B cell (primary cell): ENCODE measurements at regions not wholly inside any gene's neighbourhood (a gene's known extent, or its start where the extent isn't known, plus 50 kb on each side); places are given as distances from the start of the nearest gene placed in this dataset.

Experiments used
- ATAC-seq: fragments of 200-7000 bp; cut with Tn5 transposase; one replicate; pipeline ENCODE4 v1.10.0; 2021; ENCODE audit warnings: low read depth, mild to moderate bottlenecking, moderate number of reproducible peaks, moderate library complexity
- CTCF ChIA-PET: fragments of 350-600 bp; sonication (Branson Sonifier 250); formaldehyde crosslinking; loops from one replicate; lab custom pipeline; 2021; ENCODE audit warnings: antibody characterized with exemption, inconsistent platforms; lab: Charles Lee
- POLR2A ChIA-PET: fragments of 350-600 bp; sonication (Branson Sonifier 250); formaldehyde crosslinking; loops from one replicate; lab custom pipeline; 2021; ENCODE audit warnings: antibody characterized with exemption; lab: Charles Lee
- DNase-seq: peaks from one replicate; pipeline ENCODE4 v3.0.0; 2013
- H2AFZ ChIP-seq: 2 replicates; pipeline ENCODE4 v1.6.1; 2012; ENCODE audit warnings: mild to moderate bottlenecking, low read depth, low read length; ENCODE audit not compliant: insufficient read depth, poor library complexity, severe bottlenecking
- H3K27ac ChIP-seq, 2 donors: 1 replicate in 1 of 2; 2 replicates in 1 of 2; pipeline ENCODE4 v1.5.1; 2012 to 2013; ENCODE audit warnings: low read length in 2 of 2, mild to moderate bottlenecking in 2 of 2, moderate library complexity in 1 of 2
- H3K27me3 ChIP-seq, 4 experiments: fragments of 200-600 bp in 1 of 4; sonication (generic) in 1 of 4; replicated peaks in 1 of 4; 1 replicate in 2 of 4; 2 replicates in 2 of 4; pipeline versions ENCODE4 v1.6.1 to v1.7.0; 2013 to 2016; ENCODE audit warnings: low read length in 3 of 4, mild to moderate bottlenecking in 2 of 4, mixed read lengths in 1 of 4, moderate library complexity in 1 of 4; ENCODE audit not compliant: insufficient read depth in 4 of 4, control insufficient read depth in 3 of 4; ENCODE audit errors: control extremely low read depth in 1 of 4
- H3K36me3 ChIP-seq, 2 experiments: replicated peaks in 1 of 2; 1 replicate in 1 of 2; 2 replicates in 1 of 2; pipeline versions ENCODE4 v1.6.1 to v1.7.1; 2013; ENCODE audit warnings: low read length in 1 of 2; ENCODE audit not compliant: insufficient read depth in 2 of 2, control insufficient read depth in 1 of 2; ENCODE audit errors: control extremely low read depth in 1 of 2, extremely low read depth in 1 of 2
- H3K4me1 ChIP-seq, 2 donors: fragments of 200-600 bp in 1 of 2; sonication (generic) in 1 of 2; 1 replicate in 1 of 2; 2 replicates in 1 of 2; pipeline versions ENCODE4 v1.5.1 to v1.6.1; 2013 to 2017; ENCODE audit warnings: low read length in 2 of 2; ENCODE audit not compliant: control insufficient read depth in 2 of 2, insufficient read depth in 2 of 2
- H3K4me2 ChIP-seq: replicated peaks from 2 replicates; pipeline ENCODE3; 2012; ENCODE audit warnings: mild to moderate bottlenecking, low read depth, low read length; ENCODE audit not compliant: poor library complexity, severe bottlenecking
- H3K4me3 ChIP-seq, 5 experiments: fragments of 200-600 bp in 1 of 5; sonication (generic) in 1 of 5; 1 replicate in 3 of 5; 2 replicates in 2 of 5; pipeline versions ENCODE4 v1.5.1 to v1.7.0; 2011 to 2016; ENCODE audit warnings: low read length in 4 of 5, mild to moderate bottlenecking in 4 of 5, low read depth in 2 of 5, control low read depth in 1 of 5, moderate library complexity in 1 of 5; ENCODE audit not compliant: insufficient read depth in 1 of 5; ENCODE audit errors: control extremely low read depth in 1 of 5, extremely low read depth in 1 of 5
- H3K79me2 ChIP-seq: fragments of 200-600 bp; sonication (generic); one replicate; pipeline ENCODE4 v1.6.0; 2016; ENCODE audit warnings: low read length; ENCODE audit not compliant: control insufficient read depth, insufficient read depth
- H3K9ac ChIP-seq: fragments of 200-600 bp; sonication (generic); 2 replicates; pipeline ENCODE4 v1.6.1; 2017; ENCODE audit warnings: mild to moderate bottlenecking, low read length, moderate library complexity
- H3K9me3 ChIP-seq, 3 donors: one replicate each; pipeline versions ENCODE4 v1.6.1 to v1.7.1; 2013; ENCODE audit warnings: low read length in 2 of 3; ENCODE audit not compliant: control insufficient read depth in 2 of 3, insufficient read depth in 1 of 3; ENCODE audit errors: control extremely low read depth in 1 of 3
- H4K20me1 ChIP-seq: 2 replicates; pipeline ENCODE4 v1.6.0; 2012; ENCODE audit warnings: mild to moderate bottlenecking, low read length; ENCODE audit not compliant: insufficient read depth, control insufficient read depth, poor library complexity, severe bottlenecking
- H3K27ac Mint-ChIP-seq: one replicate; pipeline ENCODE4 v1.8.0; 2021; ENCODE audit warnings: mixed read lengths
- H3K27me3 Mint-ChIP-seq: one replicate; pipeline ENCODE4 v1.8.0; 2021; ENCODE audit warnings: mixed read lengths
- H3K4me1 Mint-ChIP-seq: one replicate; pipeline ENCODE4 v1.8.0; 2021; ENCODE audit warnings: mixed read lengths
- H3K4me3 Mint-ChIP-seq: one replicate; pipeline ENCODE4 v1.8.0; 2021; ENCODE audit warnings: mixed read lengths
- H3K9me3 Mint-ChIP-seq: one replicate; pipeline ENCODE4 v1.8.0; 2022; ENCODE audit warnings: mixed read lengths; ENCODE audit not compliant: insufficient read depth
- EZH2 ChIP-seq: IDR thresholded peaks from 2 replicates; pipeline ENCODE4 v1.6.1; 2012; ENCODE audit warnings: borderline replicate concordance, low read depth, mild to moderate bottlenecking, moderate library complexity, low read length; ENCODE audit not compliant: insufficient read depth, poor library complexity, severe bottlenecking
- WGBS: methylation state at CpG from one replicate; pipeline ENCODE4 v1.1.5; 2013; ENCODE audit warnings: missing lambda C conversion rate; ENCODE audit not compliant: insufficient coverage; 5-methylcytosine and 5-hydroxymethylcytosine counted together
- intact Hi-C: fragments of 100-400 bp; cut with micrococcal nuclease; formaldehyde crosslinking; loops from one replicate; pipeline ENCODE4 v1.10.0; 2022
- TF ChIP-seq, protein P1 (sequence below): fragments of 200-600 bp; IDR thresholded peaks from one replicate; pipeline ENCODE4 v1.8.0; 2022; ENCODE audit warnings: antibody characterized with exemption, mild to moderate bottlenecking

DNA sequence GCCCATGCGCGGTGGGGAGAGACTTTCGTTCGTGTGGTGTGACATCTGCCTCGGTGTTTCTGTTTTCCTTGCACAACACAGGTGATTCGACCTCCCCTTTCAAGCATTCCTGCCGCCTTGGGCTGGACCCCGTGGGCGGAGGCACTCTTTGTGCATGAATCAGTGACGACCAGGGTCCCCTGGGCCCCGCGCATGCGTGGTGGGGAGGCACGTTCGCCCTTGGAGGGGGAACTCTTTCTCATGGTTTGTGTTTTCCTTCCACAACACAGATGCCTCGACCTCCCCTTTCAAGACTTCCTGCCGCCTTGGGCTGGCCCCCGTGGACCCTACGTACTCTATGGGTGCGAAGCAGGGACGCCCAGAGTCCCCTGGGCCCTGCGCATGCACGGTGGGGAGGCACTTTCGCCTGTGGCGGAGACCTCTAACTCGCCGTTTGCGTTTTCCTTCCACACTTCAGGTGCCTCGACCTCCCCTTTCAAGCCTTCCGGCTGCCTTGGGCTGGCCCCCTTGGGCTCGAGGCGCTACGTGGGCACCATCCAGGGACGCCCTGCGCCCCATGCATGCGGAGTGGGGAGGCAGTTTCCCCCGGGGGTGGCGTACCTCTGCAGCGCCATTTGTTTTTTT is 340.9 kb downstream of the ALG10 start:
- Histone ChIP-seq H3K79me2 (no peaks in the 10 kb centered on the region), H3K9ac (no peak overlapping the region), H2AFZ (no peak overlapping the region), H3K27me3 (no peaks in the 10 kb centered on the region), H3K9me3 (peaks cover 0 to 100% (median 2%) of the 10 kb centered on the region in 3 donors), H3K4me1 (no peaks in the 10 kb centered on the region), H3K36me3 (no peaks in the 10 kb centered on the region), H4K20me1 (no peaks in the 10 kb centered on the region), H3K27ac (no peak overlapping the region), H3K4me3 (no peak overlapping the region), H3K4me2 (no peak overlapping the region)
- WGBS = 53% methylated on average over 38 of the region's 39 CpGs
- POLR2A ChIA-PET = no interaction called here
- CTCF ChIA-PET = no interaction called here
- no peaks in the 10 kb centered on the region for H3K4me1 Mint-ChIP-seq
- ATAC-seq = no peak
- no peaks in the 10 kb centered on the region for H3K27me3 Mint-ChIP-seq
- DNase-seq = peak; percentile 3
- no peak overlapping the region for H3K4me3 Mint-ChIP-seq
- TF ChIP-seq, protein P1, sequence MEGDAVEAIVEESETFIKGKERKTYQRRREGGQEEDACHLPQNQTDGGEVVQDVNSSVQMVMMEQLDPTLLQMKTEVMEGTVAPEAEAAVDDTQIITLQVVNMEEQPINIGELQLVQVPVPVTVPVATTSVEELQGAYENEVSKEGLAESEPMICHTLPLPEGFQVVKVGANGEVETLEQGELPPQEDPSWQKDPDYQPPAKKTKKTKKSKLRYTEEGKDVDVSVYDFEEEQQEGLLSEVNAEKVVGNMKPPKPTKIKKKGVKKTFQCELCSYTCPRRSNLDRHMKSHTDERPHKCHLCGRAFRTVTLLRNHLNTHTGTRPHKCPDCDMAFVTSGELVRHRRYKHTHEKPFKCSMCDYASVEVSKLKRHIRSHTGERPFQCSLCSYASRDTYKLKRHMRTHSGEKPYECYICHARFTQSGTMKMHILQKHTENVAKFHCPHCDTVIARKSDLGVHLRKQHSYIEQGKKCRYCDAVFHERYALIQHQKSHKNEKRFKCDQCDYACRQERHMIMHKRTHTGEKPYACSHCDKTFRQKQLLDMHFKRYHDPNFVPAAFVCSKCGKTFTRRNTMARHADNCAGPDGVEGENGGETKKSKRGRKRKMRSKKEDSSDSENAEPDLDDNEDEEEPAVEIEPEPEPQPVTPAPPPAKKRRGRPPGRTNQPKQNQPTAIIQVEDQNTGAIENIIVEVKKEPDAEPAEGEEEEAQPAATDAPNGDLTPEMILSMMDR = no peak
- TF ChIP-seq EZH2 = no peak
- no peaks in the 10 kb centered on the region for H3K9me3 Mint-ChIP-seq
- H3K27ac Mint-ChIP-seq = no peak overlapping the region
- intact Hi-C loops = no loop called here

DNA sequence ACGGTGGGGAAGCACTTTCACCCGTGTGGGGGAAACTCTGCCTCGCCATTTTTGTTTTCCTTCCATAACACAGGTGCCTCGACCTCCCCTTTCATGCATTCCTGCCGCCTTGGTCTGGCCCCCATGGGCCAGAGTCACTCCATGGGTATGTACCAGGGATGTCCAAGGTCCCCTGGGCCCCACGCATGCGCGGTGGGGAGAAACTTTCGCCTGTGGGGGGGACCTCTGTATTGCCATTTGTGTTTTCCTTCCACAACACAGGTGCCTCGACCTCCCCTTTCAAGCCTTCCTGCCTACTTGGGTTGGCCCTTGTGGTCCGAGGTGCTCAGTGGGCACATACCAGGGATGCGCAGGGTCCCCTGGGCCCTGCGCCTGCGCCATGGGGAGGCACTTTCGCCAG is 345.8 kb downstream of the ALG10 start:
- H3K4me2 ChIP-seq = no peak overlapping the region
- H2AFZ ChIP-seq = no peak overlapping the region
- intact Hi-C loops = no loop called here
- Mint-ChIP-seq H3K27ac (no peak overlapping the region), H3K4me3 (no peak overlapping the region), H3K4me1 (no peaks in the 10 kb centered on the region), H3K9me3 (no peaks in the 10 kb centered on the region), H3K27me3 (no peaks in the 10 kb centered on the region)
- no peaks in the 10 kb centered on the region for H3K4me1 ChIP-seq
- H3K9ac ChIP-seq = no peak overlapping the region
- peaks cover 0 to 100% (median 5%) of the 10 kb centered on the region in 3 donors for H3K9me3 ChIP-seq
- H4K20me1 ChIP-seq = no peaks in the 10 kb centered on the region
- H3K79me2 ChIP-seq = no peaks in the 10 kb centered on the region
- H3K27me3 ChIP-seq = no peaks in the 10 kb centered on the region
- H3K36me3 ChIP-seq = no peaks in the 10 kb centered on the region
- TF ChIP-seq, protein P1 = no peak
- no peak for TF ChIP-seq EZH2
- ChIA-PET CTCF (no interaction called here), POLR2A (no interaction called here)
- ATAC-seq (no peak), DNase-seq (no peak)
- no peak overlapping the region for H3K4me3 ChIP-seq
- WGBS = 68% methylated on average over 12 of the region's 15 CpGs
- H3K27ac ChIP-seq = no peak overlapping the region
